Neuronal stem cell (in vitro differentiated cells): ENCODE measurements at regions not wholly inside any gene's neighbourhood (a gene's known extent, or its start where the extent isn't known, plus 50 kb on each side); places are given as distances from the start of the nearest gene placed in this dataset.

ENCODE experiments used
- DNase-seq: peaks from one replicate; pipeline ENCODE4 v3.0.0-alpha.2; 2013; ENCODE audit warnings: low spot score
- H2AFZ ChIP-seq: one replicate; pipeline ENCODE4 v1.6.1; 2013; ENCODE audit warnings: mild to moderate bottlenecking, low read length, inconsistent platforms
- H2AK5ac ChIP-seq: 2 replicates; pipeline ENCODE4 v1.6.1; 2013; ENCODE audit warnings: low read depth, mild to moderate bottlenecking, inconsistent platforms, low read length, moderate library complexity, mixed read lengths
- H2BK120ac ChIP-seq: 2 replicates; pipeline ENCODE4 v1.6.1; 2013; ENCODE audit warnings: low read depth, mild to moderate bottlenecking, inconsistent platforms, low read length, moderate library complexity, mixed read lengths
- H2BK12ac ChIP-seq: one replicate; pipeline ENCODE4 v1.6.1; 2013; ENCODE audit warnings: low read length, inconsistent platforms
- H2BK15ac ChIP-seq: 2 replicates; pipeline ENCODE4 v1.6.1; 2013; ENCODE audit warnings: mild to moderate bottlenecking, low read length, inconsistent platforms, mixed read lengths
- H2BK5ac ChIP-seq: one replicate; pipeline ENCODE4 v1.6.1; 2013; ENCODE audit warnings: inconsistent platforms, mild to moderate bottlenecking, low read length, moderate library complexity
- H3K14ac ChIP-seq: one replicate; pipeline ENCODE4 v1.6.1; 2013; ENCODE audit warnings: low read length, inconsistent platforms
- H3K18ac ChIP-seq: 2 replicates; pipeline ENCODE4 v1.6.1; 2013; ENCODE audit warnings: low read length, inconsistent platforms
- H3K23ac ChIP-seq: 2 replicates; pipeline ENCODE4 v1.6.1; 2013; ENCODE audit warnings: low read depth, mild to moderate bottlenecking, mixed read lengths, low read length, inconsistent platforms; ENCODE audit not compliant: poor library complexity
- H3K27ac ChIP-seq: replicated peaks from 3 replicates; pipeline ENCODE4 v1.5.1; 2013; ENCODE audit warnings: low read length, inconsistent platforms
- H3K27me3 ChIP-seq, 3 experiments: 2 replicates each; pipeline ENCODE4 v1.6.1; 2013; ENCODE audit warnings: low read length in 3 of 3, mild to moderate bottlenecking in 2 of 3, inconsistent platforms in 1 of 3, low read depth in 1 of 3, mixed read lengths in 1 of 3, moderate library complexity in 1 of 3; ENCODE audit not compliant: control insufficient read depth in 3 of 3, insufficient read depth in 3 of 3
- H3K36me3 ChIP-seq, 2 donors: replicated peaks in 1 of 2; 2 replicates each; pipeline ENCODE4 v1.6.1; 2013; ENCODE audit warnings: low read length in 2 of 2; ENCODE audit not compliant: control insufficient read depth in 2 of 2, insufficient read depth in 2 of 2
- H3K4ac ChIP-seq: 2 replicates; pipeline ENCODE4 v1.6.1; 2013; ENCODE audit warnings: inconsistent platforms, mild to moderate bottlenecking, low read length, moderate library complexity
- H3K4me1 ChIP-seq, 2 donors: 1 replicate in 1 of 2; 2 replicates in 1 of 2; pipeline ENCODE4 v1.6.1; 2013; ENCODE audit warnings: low read length in 2 of 2, low read depth in 1 of 2; ENCODE audit not compliant: control insufficient read depth in 2 of 2, insufficient read depth in 1 of 2
- H3K4me2 ChIP-seq: one replicate; pipeline ENCODE4 v1.6.1; 2013; ENCODE audit warnings: mild to moderate bottlenecking, low read length, inconsistent platforms; ENCODE audit not compliant: insufficient read depth, poor library complexity, severe bottlenecking
- H3K4me3 ChIP-seq, 2 donors: 2 replicates each; pipeline ENCODE4 v1.5.1; 2013; ENCODE audit warnings: low read length in 2 of 2, mild to moderate bottlenecking in 2 of 2, inconsistent platforms in 1 of 2, moderate library complexity in 1 of 2
- H3K79me1 ChIP-seq: one replicate; pipeline ENCODE4 v1.6.1; 2013; ENCODE audit warnings: low read depth, mild to moderate bottlenecking, inconsistent platforms, low read length, moderate library complexity
- H3K9ac ChIP-seq: one replicate; pipeline ENCODE4 v1.6.1; 2013; ENCODE audit warnings: mild to moderate bottlenecking, low read depth, low read length, inconsistent platforms; ENCODE audit not compliant: poor library complexity
- H3K9me3 ChIP-seq, 2 donors: replicated peaks in 1 of 2; 2 replicates each; pipeline versions ENCODE3 to v1.6.1; 2013; ENCODE audit warnings: low read length in 2 of 2, mild to moderate bottlenecking in 2 of 2, inconsistent platforms in 1 of 2, low read depth in 1 of 2, mixed read lengths in 1 of 2, moderate library complexity in 1 of 2; ENCODE audit not compliant: control insufficient read depth in 2 of 2, insufficient read depth in 1 of 2
- H4K8ac ChIP-seq: one replicate; pipeline ENCODE4 v1.6.1; 2013; ENCODE audit warnings: low read depth, mild to moderate bottlenecking, inconsistent platforms, low read length, moderate library complexity
- H4K91ac ChIP-seq: one replicate; pipeline ENCODE4 v1.6.1; 2013; ENCODE audit warnings: low read length, low read depth, mild to moderate bottlenecking, inconsistent platforms; ENCODE audit not compliant: poor library complexity
- WGBS, 2 donors: extraction: QIAGEN DNeasy Blood & Tissue Kit; methylation state at CpG; one replicate each; pipeline ENCODE4 v1.1.7; 2013; ENCODE audit warnings: missing lambda C conversion rate in 2 of 2, mixed read lengths in 1 of 2; ENCODE audit not compliant: insufficient read length in 2 of 2, insufficient replicate concordance in 1 of 2; ENCODE audit errors: extremely low coverage in 2 of 2; 5-methylcytosine and 5-hydroxymethylcytosine counted together

GRCh38 chr1:110816945-110817344 is 56.0 kb upstream of the CD53 start:
- Histone ChIP-seq H3K23ac (no peak overlapping the region), H3K36me3 (no peaks in the 10 kb centered on the region), H3K4ac (no peak overlapping the region), H2BK120ac (no peak overlapping the region), H3K27me3 (no peaks in the 10 kb centered on the region), H3K9ac (no peak overlapping the region), H3K4me2 (no peak overlapping the region), H3K4me1 (no peaks in the 10 kb centered on the region), H2BK5ac (no peak overlapping the region), H3K27ac (no peak overlapping the region), H4K91ac (no peak overlapping the region), H2AFZ (no peak overlapping the region), H2BK12ac (no peak overlapping the region), H3K9me3 (no peaks in the 10 kb centered on the region), H3K14ac (no peak overlapping the region), H2AK5ac (no peak overlapping the region), H3K18ac (no peak overlapping the region), H2BK15ac (no peak overlapping the region), H3K79me1 (no peaks in the 10 kb centered on the region), H4K8ac (no peak overlapping the region), H3K4me3 (no peak overlapping the region)
- no CpG with 5 or more reads among the region's 3 CpGs for WGBS, 2 donors
- DNase-seq = no peak

- Histone ChIP-seq H3K27ac (no peak overlapping the region), H3K79me1 (no peaks in the 10 kb centered on the region), H3K14ac (no peak overlapping the region), H4K8ac (no peak overlapping the region), H3K18ac (no peak overlapping the region), H3K23ac (no peak overlapping the region), H3K4me2 (no peak overlapping the region), H3K4me1 (no peaks in the 10 kb centered on the region), H3K4ac (no peak overlapping the region), H2BK12ac (no peak overlapping the region), H2AK5ac (no peak overlapping the region), H2AFZ (no peak overlapping the region), H3K9ac (no peak overlapping the region), H4K91ac (no peak overlapping the region), H2BK120ac (no peak overlapping the region), H2BK15ac (no peak overlapping the region), H3K36me3 (no peaks in the 10 kb centered on the region), H3K9me3 (no peaks in the 10 kb centered on the region), H3K27me3 (no peaks in the 10 kb centered on the region), H2BK5ac (no peak overlapping the region), H3K4me3 (no peak overlapping the region)
- no peak for DNase-seq
- no CpG with 5 or more reads among the region's 1 CpG for WGBS, 2 donors
Observed at GRCh38 chr1:110811529-110811928, 61.4 kb upstream of the CD53 start.

GRCh38 chr1:110800079-110800478 is 72.9 kb upstream of the CD53 start:
- Histone ChIP-seq H3K4ac (no peak overlapping the region), H4K91ac (no peak overlapping the region), H4K8ac (no peak overlapping the region), H3K18ac (no peak overlapping the region), H3K36me3 (no peaks in the 10 kb centered on the region), H2BK5ac (no peak overlapping the region), H3K9me3 (no peaks in the 10 kb centered on the region), H2BK12ac (no peak overlapping the region), H3K14ac (no peak overlapping the region), H2BK15ac (no peak overlapping the region), H3K4me2 (no peak overlapping the region), H3K9ac (no peak overlapping the region), H3K27ac (no peak overlapping the region), H2BK120ac (no peak overlapping the region), H3K27me3 (no peaks in the 10 kb centered on the region), H3K23ac (no peak overlapping the region), H3K4me3 (no peak overlapping the region), H2AK5ac (no peak overlapping the region), H3K79me1 (no peaks in the 10 kb centered on the region), H3K4me1 (no peaks in the 10 kb centered on the region), H2AFZ (no peak overlapping the region)
- WGBS, 2 donors = no CpG with 5 or more reads among the region's 2 CpGs
- no peak for DNase-seq

GRCh38 chr1:110798691-110799256 is 74.2 kb upstream of the CD53 start:
- H3K14ac ChIP-seq = no peak overlapping the region
- no peak overlapping the region for H3K18ac ChIP-seq
- H3K79me1 ChIP-seq = no peaks in the 10 kb centered on the region
- H3K4me2 ChIP-seq = no peak overlapping the region
- H2AK5ac ChIP-seq = no peak overlapping the region
- H4K91ac ChIP-seq = no peak overlapping the region
- no peak overlapping the region for H2BK15ac ChIP-seq
- no peaks in the 10 kb centered on the region for H3K27me3 ChIP-seq
- no peak overlapping the region for H2BK5ac ChIP-seq
- no peak overlapping the region for H4K8ac ChIP-seq
- no peak for DNase-seq
- no peak overlapping the region for H2BK12ac ChIP-seq
- no peak overlapping the region for H2BK120ac ChIP-seq
- H3K23ac ChIP-seq = no peak overlapping the region
- no peak overlapping the region for H3K4ac ChIP-seq
- no peaks in the 10 kb centered on the region for H3K4me1 ChIP-seq
- no peak overlapping the region for H3K4me3 ChIP-seq
- H2AFZ ChIP-seq = no peak overlapping the region
- no CpG with 5 or more reads among the region's 3 CpGs for WGBS, 2 donors
- no peak overlapping the region for H3K9ac ChIP-seq
- no peak overlapping the region for H3K27ac ChIP-seq
- H3K36me3 ChIP-seq = no peaks in the 10 kb centered on the region
- no peaks in the 10 kb centered on the region for H3K9me3 ChIP-seq
